Panc1 (cell line): ENCODE measurements at regions not wholly inside any gene's neighbourhood (a gene's known extent, or its start where the extent isn't known, plus 50 kb on each side); places are given as distances from the start of the nearest gene placed in this dataset.

Experiments
- ATAC-seq: fragments of 200-7000 bp; cut with Tn5 transposase; 2 replicates; pipeline ENCODE4 v1.9.1; 2020; ENCODE audit warnings: mild to moderate bottlenecking, moderate library complexity
- BruUV-seq: library from RNA; stranded (reverse); fragments of 400-500 nt; replicated peaks from 2 replicates; lab custom pipeline; 2021; lab: Mats Ljungman, UMichigan
- CTCF ChIA-PET: fragments of 300-600 bp; sonication (Branson Sonifier 250); formaldehyde crosslinking; loops from one replicate; lab custom pipeline; 2022; ENCODE audit warnings: antibody characterized with exemption; lab: Charles Lee
- POLR2A ChIA-PET: fragments of 300-600 bp; sonication (Branson Sonifier 250); formaldehyde crosslinking; loops from one replicate; lab custom pipeline; 2022; ENCODE audit warnings: antibody characterized with exemption; lab: Charles Lee
- DNase-seq: peaks from one replicate; pipeline ENCODE4 v3.0.0-alpha.2; 2010; ENCODE audit warnings: low read depth, low spot score
- H3K27ac ChIP-seq: 2 replicates; pipeline ENCODE4 v1.5.1; 2011; ENCODE audit warnings: mild to moderate bottlenecking, low read length, inconsistent platforms
- H3K27me3 ChIP-seq: fragments of 200-500 bp; sonication (Bioruptor generic); 2 replicates; pipeline ENCODE4 v1.6.0; 2014; ENCODE audit warnings: low read length, inconsistent platforms; ENCODE audit not compliant: control insufficient read depth, insufficient read depth
- H3K36me3 ChIP-seq: fragments of 200-500 bp; sonication (Bioruptor generic); 2 replicates; pipeline ENCODE4 v1.5.1; 2014; ENCODE audit warnings: inconsistent platforms, mild to moderate bottlenecking, low read length, moderate library complexity; ENCODE audit not compliant: control insufficient read depth, insufficient read depth
- H3K4me1 ChIP-seq: 2 replicates; pipeline ENCODE4 v1.5.1; 2011; ENCODE audit warnings: inconsistent platforms, mild to moderate bottlenecking, low read length, moderate library complexity; ENCODE audit not compliant: control insufficient read depth, insufficient read depth
- H3K4me3 ChIP-seq, 2 experiments: 2 replicates each; pipeline ENCODE4 v1.5.1; 2011 to 2012; ENCODE audit warnings: low read depth in 2 of 2, low read length in 2 of 2, mild to moderate bottlenecking in 2 of 2, inconsistent platforms in 1 of 2, moderate library complexity in 1 of 2
- H3K9me3 ChIP-seq: fragments of 200-500 bp; sonication (Bioruptor generic); 2 replicates; pipeline ENCODE4 v1.5.1; 2014; ENCODE audit warnings: low read depth, mild to moderate bottlenecking, inconsistent platforms, low read length, moderate library complexity; ENCODE audit not compliant: control insufficient read depth, insufficient read depth
- CTCF ChIP-seq: fragments of 450-650 bp; IDR thresholded peaks from 2 replicates; pipeline ENCODE4 v1.5.1; 2017; ENCODE audit warnings: mild to moderate bottlenecking
- POLR2AphosphoS5 ChIP-seq: IDR thresholded peaks from 2 replicates; pipeline ENCODE4 v1.6.1; 2012; ENCODE audit warnings: mild to moderate bottlenecking, low read depth, low read length, moderate library complexity
- SIN3A ChIP-seq: IDR thresholded peaks from 2 replicates; pipeline ENCODE4 v1.6.1; 2012; ENCODE audit warnings: low read depth, mild to moderate bottlenecking, low read length, moderate library complexity, borderline replicate concordance; ENCODE audit not compliant: insufficient read depth
- TCF7L2 ChIP-seq: IDR thresholded peaks from 2 replicates; pipeline ENCODE4 v1.6.1; 2011; ENCODE audit warnings: mild to moderate bottlenecking, low read depth, low read length, inconsistent platforms
- in situ Hi-C: cut with HindIII; loops from 2 replicates; pipeline ENCODE4 v1.10.0; 2016; ENCODE audit warnings: low sequenced_read_pairs, low pct_unique_long_range_greater_than_20kb
- intact Hi-C: fragments of 100-400 bp; cut with micrococcal nuclease; formaldehyde crosslinking; loops from one replicate; pipeline ENCODE4 v1.10.0; 2022; ENCODE audit not compliant: unreplicated experiment
- TF ChIP-seq, protein P1 (sequence below), 2 experiments: IDR thresholded peaks; 2 replicates each; pipeline ENCODE4 v1.6.1; 2011 to 2012; ENCODE audit warnings: low read depth in 2 of 2, control low read depth in 1 of 2, low read length in 1 of 2, mild to moderate bottlenecking in 1 of 2, moderate library complexity in 1 of 2; ENCODE audit not compliant: insufficient read depth in 1 of 2

DNA sequence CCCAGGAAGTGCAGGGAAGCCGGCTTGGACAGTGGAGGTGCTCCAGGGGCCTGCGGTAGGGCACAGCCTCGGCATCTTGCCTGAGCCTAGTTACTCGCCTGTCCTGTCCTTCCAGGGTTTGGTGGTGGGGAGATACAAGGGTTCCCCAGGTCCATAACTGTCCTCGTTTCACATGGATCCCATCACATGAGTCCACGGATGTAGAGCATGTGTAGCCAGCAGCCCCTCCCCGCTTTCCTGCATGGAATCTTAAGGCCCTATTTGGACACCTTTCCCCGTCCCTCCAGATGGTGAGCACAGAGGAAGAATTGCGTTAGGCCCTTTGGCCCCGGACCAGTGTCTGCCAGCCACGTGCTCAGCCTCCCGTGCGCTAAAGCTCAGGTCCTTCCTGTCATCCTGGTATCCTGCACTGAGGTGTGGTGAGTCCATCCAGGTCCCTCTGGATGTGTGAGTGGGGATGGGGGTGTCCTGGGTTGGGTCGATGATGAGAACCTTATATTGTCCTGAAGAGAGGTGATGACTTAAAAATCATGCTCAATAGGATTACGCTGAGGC is 230.4 kb downstream of the SNRPN start:
- ChIA-PET CTCF (no interaction called here), POLR2A (no interaction called here)
- Histone ChIP-seq H3K36me3 (no peaks in the 10 kb centered on the region), H3K27me3 (no peaks in the 10 kb centered on the region), H3K9me3 (no peaks in the 10 kb centered on the region), H3K4me3 (no peak overlapping the region), H3K27ac (no peak overlapping the region), H3K4me1 (no peaks in the 10 kb centered on the region)
- intact Hi-C loops (no loop called here), in situ Hi-C loops (no loop called here)
- DNase-seq (no peak), ATAC-seq (no peak)
- TF ChIP-seq CTCF (no peak), POLR2AphosphoS5 (no peak), TCF7L2 (no peak), SIN3A (no peak)
- TF ChIP-seq, protein P1, sequence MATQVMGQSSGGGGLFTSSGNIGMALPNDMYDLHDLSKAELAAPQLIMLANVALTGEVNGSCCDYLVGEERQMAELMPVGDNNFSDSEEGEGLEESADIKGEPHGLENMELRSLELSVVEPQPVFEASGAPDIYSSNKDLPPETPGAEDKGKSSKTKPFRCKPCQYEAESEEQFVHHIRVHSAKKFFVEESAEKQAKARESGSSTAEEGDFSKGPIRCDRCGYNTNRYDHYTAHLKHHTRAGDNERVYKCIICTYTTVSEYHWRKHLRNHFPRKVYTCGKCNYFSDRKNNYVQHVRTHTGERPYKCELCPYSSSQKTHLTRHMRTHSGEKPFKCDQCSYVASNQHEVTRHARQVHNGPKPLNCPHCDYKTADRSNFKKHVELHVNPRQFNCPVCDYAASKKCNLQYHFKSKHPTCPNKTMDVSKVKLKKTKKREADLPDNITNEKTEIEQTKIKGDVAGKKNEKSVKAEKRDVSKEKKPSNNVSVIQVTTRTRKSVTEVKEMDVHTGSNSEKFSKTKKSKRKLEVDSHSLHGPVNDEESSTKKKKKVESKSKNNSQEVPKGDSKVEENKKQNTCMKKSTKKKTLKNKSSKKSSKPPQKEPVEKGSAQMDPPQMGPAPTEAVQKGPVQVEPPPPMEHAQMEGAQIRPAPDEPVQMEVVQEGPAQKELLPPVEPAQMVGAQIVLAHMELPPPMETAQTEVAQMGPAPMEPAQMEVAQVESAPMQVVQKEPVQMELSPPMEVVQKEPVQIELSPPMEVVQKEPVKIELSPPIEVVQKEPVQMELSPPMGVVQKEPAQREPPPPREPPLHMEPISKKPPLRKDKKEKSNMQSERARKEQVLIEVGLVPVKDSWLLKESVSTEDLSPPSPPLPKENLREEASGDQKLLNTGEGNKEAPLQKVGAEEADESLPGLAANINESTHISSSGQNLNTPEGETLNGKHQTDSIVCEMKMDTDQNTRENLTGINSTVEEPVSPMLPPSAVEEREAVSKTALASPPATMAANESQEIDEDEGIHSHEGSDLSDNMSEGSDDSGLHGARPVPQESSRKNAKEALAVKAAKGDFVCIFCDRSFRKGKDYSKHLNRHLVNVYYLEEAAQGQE (IDR thresholded peaks at IDR 0.05; ENCODE audit: insufficient read depth in 1 of 2, low read depth in 2 of 2, low read length in 1 of 2): no peak
- BruUV-seq: no TSS peak

DNA sequence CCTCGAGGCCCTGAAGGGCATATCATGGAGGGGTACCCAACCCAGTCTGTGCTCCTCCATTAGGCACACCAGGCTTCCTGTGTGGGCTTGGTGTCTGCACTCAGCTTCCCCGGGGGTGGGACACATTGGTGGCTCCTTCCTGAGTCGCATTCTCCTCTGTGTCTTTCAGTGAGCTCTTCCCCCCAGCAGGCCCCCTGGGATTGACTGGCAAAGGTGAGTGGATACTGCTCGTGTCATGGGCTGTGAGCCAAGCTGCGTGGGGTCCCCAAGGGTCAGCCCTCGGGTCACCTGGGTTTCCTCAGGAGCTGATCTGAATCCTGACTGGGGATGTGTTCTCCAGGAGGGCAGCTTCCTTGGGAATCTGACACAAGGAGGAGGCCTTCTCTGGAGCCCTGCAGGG is 231.0 kb downstream of the SNRPN start:
- Histone ChIP-seq H3K4me1 (no peaks in the 10 kb centered on the region), H3K27ac (no peak overlapping the region), H3K4me3 (no peak overlapping the region), H3K27me3 (no peaks in the 10 kb centered on the region), H3K36me3 (no peaks in the 10 kb centered on the region), H3K9me3 (no peaks in the 10 kb centered on the region)
- BruUV-seq: no TSS peak
- ChIA-PET CTCF (no interaction called here), POLR2A (no interaction called here)
- in situ Hi-C loops: no loop called here
- DNase-seq (no peak), ATAC-seq (no peak)
- intact Hi-C loops: no loop called here
- TF ChIP-seq CTCF (no peak), SIN3A (no peak), POLR2AphosphoS5 (no peak), TCF7L2 (no peak)
- TF ChIP-seq, protein P1 (IDR thresholded peaks at IDR 0.05; ENCODE audit: insufficient read depth in 1 of 2, low read depth in 2 of 2, low read length in 1 of 2): no peak
